ENCODE measurements at regions not wholly inside any gene's neighbourhood (a gene's known extent, or its start where the extent isn't known, plus 50 kb on each side); places are given as distances from the start of the nearest gene placed in this dataset.

DNA sequence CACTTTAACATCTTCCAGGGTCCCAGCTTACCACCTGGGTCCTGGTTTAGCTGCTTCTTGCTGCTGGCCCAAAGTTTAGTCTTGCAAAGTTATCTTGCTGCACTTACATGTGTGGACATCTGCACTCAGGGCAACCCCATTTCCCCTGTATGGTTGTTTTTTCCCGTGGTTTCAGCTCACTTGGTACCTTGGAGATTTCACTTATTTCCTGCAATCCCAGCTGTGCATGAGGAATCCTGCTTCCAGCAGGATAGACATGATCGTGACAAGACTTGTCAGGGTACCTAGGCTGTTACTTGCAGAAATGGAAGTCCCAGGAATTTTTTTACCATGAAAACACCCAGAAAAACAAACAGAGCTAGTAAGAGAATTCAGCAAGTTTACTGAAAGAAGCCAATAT is 95.9 kb upstream of the LEP start:
- no peak for DNase-seq

GRCh38 chr7:128146052-128146451 is 95.0 kb upstream of the LEP start:
- no peak for DNase-seq

GRCh38 chr7:128148676-128149075 is 92.4 kb upstream of the LEP start:
- DNase-seq = no peak

DNA sequence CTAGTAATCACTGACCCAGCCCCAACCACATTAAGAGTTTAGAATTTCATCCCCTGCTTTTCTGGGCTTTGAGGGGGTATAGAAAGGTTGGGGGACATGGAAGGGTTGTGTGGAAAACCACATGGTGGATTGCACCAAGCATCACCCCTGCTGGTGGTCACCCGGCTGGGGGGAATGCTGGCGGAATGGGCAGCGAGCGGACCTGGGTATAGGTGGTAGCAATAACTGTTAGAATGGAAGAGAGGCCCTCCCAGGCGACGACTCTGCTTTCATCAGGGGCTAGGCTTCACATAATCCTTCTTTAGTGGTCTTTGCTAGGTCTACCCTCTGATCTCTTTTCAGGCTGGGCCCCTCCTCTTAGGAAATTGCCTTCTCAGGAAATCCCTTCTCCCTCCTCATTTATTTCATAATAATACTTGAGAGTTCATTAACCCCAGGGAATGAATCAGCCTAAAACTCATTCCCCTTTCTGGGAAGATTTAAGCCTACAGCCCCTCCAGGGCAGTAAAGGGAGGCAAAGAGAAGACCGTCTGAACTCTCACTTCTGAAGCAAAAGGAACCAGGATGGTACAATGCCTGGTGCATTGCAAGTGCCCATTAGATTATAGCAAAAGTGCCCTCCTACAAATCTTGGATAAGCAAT is 90.7 kb upstream of the LEP start:
- DNase-seq = no peak

GRCh38 chr7:128151635-128152034 is 89.4 kb upstream of the LEP start:
- DNase-seq = no peak

DNA sequence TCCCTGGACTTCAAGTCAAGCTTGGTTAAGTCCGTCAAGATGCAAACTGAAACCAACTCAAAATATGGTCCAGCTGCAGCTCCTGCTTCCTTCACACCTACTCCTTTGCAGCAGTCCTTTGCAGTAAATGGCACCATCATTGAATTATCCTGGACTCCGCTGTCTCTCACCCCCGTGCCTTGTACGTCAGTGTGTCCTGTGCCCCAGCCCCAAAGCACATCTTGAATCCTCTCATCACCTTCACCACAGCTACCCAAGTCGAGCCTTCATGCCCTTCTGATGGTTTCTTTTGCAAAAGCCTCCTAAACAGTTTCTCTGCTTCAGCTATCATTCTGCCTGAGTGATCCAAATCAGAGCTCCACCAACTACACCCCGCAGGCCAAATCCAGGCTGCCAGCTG is 88.4 kb upstream of the LEP start:
- no peak for DNase-seq

DNA sequence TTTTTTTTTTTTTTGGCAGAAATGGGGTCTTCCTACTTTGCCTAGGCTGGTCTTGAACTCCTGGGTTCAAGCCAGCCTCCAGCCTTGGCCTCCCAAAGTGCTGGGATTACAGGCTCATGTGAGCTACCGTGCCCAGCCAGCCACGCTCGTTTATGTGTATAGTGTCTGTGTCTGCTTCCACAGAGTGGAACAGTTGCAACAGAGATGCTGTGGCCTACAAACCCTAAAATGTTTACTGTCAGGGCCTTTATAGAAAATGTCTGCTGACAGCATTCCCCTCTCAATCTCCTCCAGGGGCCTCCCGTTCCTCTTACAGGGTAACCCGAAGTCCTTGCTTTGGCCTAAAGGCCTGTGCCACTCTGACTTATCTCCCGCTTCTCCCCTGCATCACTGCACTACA is 87.6 kb upstream of the LEP start:
- DNase-seq = no peak

GRCh38 chr7:128154504-128154903 is 86.6 kb upstream of the LEP start:
- no peak for DNase-seq

DNA sequence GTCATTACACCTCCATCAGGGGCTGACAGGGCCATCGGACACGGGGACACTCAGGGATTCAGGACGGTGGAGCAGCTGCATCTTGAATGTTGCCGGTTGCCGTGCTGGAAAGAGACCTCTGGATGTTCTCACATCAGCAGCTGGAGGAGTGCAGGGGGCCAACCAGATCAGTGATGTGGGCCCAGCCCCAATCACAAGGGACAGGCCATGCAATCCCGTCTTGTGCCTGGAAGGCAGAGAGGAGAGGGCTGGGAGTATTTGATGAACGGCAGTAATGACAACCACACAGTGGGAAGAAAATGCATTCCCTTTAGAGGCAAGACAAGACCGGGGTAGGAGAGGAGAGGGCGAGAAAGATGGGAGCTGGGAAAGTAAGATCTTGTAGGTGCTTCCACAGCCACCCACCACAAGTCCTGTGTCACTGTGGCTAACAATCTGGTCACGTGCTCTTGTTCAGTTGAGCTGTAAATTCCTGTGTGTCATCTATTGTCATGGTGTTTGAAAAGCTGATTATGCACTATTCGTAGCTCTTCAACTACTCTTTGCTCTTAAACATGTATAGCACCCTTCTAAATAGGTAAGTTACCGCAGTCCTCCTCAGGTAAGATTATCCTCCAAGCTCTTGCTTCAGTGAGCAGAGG is 85.9 kb upstream of the LEP start:
- DNase-seq = no peak

DNA sequence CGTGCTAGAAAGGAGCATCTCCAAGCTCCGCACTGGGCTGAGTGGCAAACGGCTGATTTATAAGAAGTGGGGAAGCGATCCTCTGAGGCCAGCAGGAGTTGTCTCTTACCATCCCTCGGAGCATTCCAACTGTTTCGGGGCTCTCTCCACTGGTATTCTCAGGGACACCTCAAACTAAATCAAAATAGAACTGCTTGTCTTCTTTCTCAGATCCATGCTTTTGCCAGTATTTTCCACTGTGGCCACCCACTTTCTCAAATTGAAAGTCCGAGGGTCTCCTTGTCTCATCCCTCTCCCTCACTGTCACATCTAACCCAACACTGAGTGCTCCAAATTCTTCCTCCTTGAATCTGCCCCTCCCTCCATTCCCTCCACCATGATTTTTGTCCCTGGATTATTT is 83.2 kb upstream of the LEP start:
- no peak for DNase-seq

- no peak for DNase-seq
Observed at GRCh38 chr7:128158370-128158769, 82.7 kb upstream of the LEP start.

- no peak for DNase-seq
Observed at GRCh38 chr7:128160296-128160695, 80.8 kb upstream of the LEP start.

GRCh38 chr7:128161466-128162125 is 79.5 kb upstream of the LEP start:
- no peak for DNase-seq

GRCh38 chr7:128162666-128163065 is 78.4 kb upstream of the LEP start:
- no peak for DNase-seq

DNA sequence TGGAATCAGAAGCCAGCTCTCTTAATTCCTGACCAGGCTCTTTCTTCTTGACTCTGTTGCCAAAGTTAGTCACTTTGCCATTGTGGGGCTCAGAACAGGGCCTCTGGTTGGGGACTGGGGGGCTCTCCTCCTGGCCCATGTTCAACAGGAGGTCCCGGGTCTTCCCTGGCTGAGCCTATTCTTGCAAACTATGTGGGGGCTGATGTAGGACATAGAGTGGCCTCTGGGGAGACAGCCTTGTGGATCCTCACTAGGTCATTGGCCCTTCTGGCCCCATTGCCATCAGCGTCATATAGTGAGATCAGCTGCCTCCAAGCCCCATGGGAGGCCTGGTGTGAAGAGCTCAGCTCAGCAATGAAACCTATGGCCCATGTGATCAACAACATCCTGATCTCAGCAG is 77.6 kb upstream of the LEP start:
- DNase-seq = no peak

DNA sequence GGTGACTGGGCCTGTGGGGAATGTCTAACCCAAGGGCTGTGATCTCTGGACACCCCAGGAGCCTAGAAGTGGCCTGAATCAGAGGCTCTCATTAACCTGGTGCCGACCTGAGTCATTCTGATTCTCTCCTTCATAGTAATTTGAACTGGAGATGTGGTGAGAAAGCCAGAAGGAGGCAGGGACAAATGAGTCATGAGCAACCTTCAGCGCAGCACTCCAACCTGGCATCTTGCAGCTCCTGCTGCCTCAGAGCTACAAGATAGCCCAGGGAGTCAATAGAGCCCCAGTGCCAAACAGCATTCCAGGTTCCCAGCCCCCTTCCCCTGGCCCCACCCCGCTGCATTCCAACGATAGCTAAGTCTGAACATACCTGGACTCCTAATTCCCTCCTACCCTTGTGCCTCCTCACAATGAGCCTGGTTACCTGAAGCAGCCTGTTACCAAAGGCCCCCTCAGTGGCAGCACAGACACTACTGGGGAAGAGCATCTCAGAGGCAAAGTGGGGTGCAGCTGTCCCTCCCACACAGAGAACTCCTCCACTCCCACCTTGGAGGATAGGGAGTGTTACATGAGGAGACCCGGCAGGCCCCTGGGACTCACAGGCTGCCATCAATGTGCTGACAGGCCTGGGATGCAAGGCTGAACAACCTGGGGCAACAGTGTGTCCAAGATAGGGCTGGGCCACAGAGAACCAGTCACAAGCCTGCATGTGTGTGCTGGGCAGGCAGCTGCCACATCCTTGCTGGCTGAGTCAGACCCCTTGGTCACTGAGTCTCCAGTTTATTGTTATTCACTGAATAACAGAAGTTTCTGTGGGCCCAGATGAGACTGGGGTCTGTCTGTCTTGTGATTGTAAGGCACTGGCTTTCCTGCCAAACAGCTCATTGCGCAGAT is 76.8 kb upstream of the LEP start:
- no peak for DNase-seq

- no peak for DNase-seq
Observed at GRCh38 chr7:128164955-128165670, 76.0 kb upstream of the LEP start.

- DNase-seq = no peak
Observed at GRCh38 chr7:128165927-128166420, 75.1 kb upstream of the LEP start.

DNA sequence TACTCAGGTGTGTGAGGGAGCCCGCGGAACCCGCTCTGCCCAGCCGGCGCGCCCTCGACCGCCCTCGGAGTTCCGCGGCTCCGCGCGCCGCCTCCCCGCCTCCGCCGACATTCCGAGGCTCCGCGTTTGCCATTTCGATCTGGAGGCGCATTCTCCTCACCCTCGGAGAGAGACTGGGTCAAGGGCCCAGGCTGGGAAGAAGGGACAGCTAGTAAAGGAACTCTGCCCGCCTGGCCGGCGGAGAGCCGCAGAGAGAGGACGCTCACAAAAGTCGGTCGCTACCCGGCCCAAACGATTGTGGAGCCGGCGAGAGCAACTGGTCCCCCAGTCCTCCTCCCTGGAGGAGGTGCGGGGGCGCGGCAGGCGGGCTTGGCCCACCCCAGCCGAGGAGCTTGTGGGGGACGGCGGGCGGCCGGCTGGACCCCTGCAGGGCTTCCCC is 74.5 kb upstream of the LEP start:
- no peak for DNase-seq

DNA sequence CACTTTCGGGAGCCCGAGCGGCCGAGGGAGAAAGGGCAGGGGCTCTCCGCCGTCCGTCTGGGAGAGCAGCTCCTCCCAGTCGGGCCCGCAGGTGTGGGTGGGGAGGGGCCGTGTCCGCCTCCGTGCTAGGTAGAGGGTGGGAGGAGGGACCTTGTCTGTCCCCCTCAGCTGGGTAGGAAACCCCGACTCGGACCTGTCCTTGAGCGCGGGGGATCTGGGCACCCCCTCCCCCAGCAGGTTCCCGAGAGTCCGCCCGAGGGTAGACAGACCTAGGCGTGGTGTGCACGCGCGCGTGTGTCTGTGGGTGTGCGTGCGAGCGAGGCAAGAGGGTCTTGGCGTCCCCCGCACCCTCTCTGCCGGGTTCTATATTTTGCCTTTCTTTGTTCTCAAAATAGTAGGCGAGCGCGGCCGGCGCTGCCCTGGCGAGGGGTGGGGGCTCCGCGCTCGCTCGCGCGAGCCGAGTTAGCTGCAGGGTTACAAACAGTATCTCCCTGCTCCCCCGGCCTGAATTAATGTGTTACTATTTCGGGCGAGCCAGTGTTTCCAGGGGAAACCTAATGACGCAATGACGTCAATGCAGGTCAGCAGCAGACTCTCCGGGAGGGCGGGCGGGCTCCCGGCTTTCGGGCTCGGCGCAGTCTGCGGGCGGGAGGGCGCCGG is 73.9 kb upstream of the LEP start:
- DNase-seq = peak; percentile 15

GRCh38 chr7:128167791-128168666 is 73.0 kb upstream of the LEP start:
- no peak for DNase-seq
